ENCODE measurements at regions not wholly inside any gene's neighbourhood (a gene's known extent, or its start where the extent isn't known, plus 50 kb on each side); places are given as distances from the start of the nearest gene placed in this dataset.
"Not testable (repeated sequence)": the region's sequence is repeated elsewhere in the genome, so short reads cannot be mapped to it uniquely, and the experiment has no call there.

GRCh38 chr2:194320520-194320919, 1336.5 kb upstream of the SLC39A10 start:
- no peak for DNase-seq

- no peak for DNase-seq
Measured at GRCh38 chr2:194319222-194319992, 1337.6 kb upstream of the SLC39A10 start.

DNA sequence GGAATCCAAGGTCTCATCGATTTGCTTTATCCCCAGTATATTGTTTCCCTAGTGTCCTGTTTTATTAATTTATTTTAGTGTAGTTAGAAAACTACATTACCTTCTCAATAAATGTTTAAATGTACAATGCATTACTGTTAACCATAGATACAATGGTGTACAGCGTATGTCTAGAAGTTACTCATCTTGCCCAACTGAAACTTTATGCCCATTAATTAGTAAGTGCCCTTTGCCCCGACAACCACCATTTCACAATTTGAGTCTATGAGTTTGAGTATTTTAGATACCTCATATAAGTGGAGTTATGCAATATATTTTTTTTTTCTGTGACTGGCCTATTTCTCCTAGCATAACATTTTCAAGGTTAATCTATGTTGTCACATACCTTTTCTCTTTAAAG, 1343.0 kb upstream of the SLC39A10 start:
- no peak for DNase-seq

DNA sequence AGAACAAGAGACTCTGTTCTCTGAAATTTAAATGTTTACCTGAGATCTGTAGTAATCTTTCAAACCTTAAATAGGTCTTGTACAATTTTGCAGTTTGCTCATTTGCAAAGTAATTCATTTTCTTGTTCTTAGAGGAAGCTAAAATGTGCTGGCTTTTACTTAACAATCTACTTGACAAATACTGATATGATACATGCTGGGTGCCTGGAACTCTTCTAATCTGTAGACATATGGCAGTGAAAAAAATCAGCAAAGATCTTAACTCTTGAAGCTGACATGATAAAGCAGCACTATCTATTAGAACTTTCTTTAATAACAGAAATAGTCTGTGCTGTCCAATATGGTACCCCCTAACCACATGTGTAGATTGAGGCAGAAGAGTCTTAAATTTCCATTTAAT, 1352.8 kb upstream of the SLC39A10 start:
- DNase-seq, result no peak

GRCh38 chr2:194301946-194302345, 1355.1 kb upstream of the SLC39A10 start:
- DNase-seq, result no peak

DNA sequence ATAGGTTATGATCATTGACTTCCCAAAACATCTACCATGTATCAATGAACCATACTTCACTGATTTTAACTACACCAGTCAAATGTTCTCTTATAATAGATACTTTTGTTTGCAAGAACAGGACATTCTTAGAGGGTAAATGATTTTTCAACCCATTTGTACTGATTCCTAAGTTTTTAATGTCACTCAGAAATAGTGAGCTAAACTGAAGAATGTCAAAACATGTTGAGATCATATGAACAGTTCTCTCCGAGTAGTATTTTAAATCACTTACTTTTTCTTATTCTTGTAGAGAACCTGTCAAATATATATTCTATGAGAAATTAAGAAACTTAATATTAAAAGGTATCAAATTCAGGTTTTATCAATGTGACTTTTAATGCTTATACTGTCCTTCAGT, 1362.9 kb upstream of the SLC39A10 start:
- DNase-seq, result no peak

DNA sequence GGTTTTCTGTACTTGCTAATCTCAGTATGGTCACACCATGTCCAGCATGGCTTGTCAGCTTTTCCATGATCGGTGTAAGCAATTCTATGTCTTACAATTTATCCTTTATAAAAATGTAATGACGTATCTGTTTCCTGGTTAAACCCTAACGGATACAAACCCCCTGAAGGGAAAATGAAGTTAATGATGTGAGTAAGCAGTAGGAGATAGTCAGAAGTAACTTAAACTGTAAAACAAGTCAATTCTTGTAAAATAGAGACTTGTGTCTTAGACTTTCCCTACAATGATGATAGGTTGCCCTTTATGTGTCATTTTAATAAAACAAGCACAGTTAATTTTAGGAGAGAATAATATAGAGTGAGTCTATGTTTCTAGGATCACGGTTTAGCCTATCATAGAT, 1365.9 kb upstream of the SLC39A10 start:
- no peak for DNase-seq

GRCh38 chr2:194289712-194290346, 1367.2 kb upstream of the SLC39A10 start:
- no peak for DNase-seq

DNA sequence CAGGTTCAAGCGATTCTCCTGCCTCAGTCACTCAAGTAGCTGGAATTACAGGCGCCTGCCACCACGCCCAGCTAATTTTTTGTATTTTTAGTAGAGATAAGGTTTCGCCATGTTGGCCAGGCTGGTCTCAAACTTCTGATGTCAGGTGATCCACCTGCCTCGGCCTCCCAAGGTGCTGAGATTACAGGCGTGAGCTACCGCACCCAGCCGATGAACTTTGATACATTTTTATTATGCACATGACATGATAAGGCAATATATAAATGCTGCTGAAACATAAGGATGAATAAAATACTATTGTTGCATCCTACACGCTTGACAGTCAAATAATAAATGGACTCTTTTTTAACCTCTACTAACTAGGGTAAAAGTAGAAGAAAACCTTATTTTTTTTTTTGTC, 1380.4 kb upstream of the SLC39A10 start:
- not testable (repeated sequence) for DNase-seq

DNA sequence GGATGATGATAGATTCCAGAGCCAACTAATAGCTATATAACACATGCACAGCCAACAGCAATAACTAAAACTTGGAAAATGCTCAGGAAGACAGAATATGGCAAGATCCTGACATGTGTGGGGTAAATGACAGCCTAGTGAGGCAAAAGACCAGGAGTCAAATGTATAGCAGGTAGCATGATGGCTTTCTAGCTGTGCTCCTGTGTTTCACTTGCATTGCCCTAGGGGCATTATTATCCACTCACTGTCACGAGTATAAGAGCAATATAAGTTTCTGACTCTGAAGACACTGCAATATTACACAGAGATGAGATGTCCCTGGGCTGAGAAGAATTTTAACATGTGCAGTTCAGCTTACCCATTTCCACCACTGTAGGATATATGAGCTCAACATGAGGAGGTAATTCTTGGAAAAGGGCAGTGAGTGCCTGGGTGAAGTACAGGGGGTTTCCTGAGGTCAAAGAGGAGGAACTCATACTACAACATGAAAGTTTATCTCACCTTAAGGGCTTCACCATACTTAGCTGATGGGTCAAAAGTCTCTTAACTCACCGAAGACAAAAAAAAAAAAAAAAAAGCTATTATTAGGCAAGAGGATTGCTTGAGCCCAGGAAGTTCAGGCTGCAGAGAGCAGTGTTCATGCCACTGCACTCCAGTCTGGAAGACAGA, 1385.6 kb upstream of the SLC39A10 start:
- no peak for DNase-seq

GRCh38 chr2:194270648-194271047, 1386.4 kb upstream of the SLC39A10 start:
- DNase-seq, result no peak

DNA sequence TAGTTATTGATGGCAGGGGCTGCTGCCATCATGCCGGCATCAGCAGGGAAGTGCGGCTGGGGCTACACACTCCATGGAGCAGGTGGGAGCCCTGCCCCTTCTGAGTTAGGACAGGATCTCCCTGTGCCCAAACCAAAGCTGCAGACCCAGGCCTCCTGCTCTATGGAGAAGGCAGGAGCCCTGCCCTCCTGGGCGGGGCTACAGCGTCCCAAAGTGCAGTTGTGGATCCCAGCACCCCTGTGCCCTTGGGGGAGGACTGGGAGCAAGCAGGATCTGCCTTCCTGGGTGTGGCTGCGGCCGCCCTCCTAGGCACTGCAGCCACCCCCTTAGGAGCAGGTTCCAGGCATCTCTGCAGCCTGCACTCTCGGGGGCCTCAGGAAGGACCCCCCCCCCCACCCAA, 1392.4 kb upstream of the SLC39A10 start:
- DNase-seq, result no peak

DNA sequence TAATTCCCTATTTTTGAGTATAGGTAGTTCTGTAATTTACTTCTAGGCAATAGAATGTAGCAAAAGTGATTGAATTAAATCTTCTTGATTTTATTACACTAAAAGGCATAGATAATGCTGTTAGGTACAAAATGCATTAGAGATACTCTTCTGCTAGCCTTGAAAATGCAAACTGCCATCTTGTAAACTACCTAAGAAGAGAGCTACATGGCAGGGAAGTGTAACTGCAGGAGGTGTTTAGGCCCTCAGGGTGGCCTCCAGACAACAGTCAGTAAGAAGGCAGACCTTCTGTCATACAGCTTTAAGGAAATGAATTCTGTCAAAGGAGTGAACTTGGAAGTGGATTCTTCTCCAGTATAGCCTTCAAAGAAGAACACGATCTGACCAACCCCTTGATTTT, 1396.8 kb upstream of the SLC39A10 start:
- DNase-seq, result no peak

GRCh38 chr2:194257095-194257494, 1399.9 kb upstream of the SLC39A10 start:
- DNase-seq, result no peak

DNA sequence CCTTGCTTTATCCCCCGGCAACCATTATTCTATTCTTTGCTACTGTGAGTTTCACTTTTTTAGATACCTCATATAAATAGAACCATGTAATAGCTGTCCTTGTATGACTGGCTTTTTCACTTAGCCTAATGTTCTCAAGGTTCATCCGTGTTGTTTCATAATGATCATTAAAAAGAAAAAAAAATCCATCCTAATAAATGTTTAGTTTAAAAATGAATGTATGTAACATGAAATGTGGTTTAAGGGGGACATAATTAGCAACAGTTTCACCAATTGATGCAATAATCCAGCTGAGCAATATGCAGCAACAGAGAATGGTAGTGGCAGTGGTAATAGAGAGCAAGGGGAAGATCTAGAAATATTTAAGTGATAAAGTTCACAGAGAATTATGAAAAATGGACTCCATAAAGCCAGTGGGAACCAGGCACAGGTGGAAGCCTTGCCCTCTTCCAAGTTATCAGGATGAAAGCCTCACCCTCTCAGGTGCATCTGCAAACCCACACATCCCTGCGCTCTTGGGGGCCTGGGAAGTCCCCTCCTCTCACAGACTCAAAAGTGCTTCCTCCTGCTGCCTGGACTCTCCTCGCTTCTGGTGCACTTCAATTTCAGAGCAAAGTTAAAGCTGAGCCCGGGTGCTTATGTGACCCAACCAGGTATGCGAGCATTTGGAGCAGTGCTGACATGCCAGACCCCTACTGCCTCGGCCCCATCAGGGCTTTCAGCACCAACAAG, 1403.3 kb upstream of the SLC39A10 start:
- DNase-seq, result no peak

- DNase-seq, result no peak
Measured at GRCh38 chr2:194252127-194252526, 1404.9 kb upstream of the SLC39A10 start.

- DNase-seq, result no peak
Measured at GRCh38 chr2:194232600-194232999, 1424.4 kb upstream of the SLC39A10 start.

GRCh38 chr2:194223218-194223617, 1433.8 kb upstream of the SLC39A10 start:
- no peak for DNase-seq

- DNase-seq, result no peak
Measured at GRCh38 chr2:194214192-194214591, 1442.8 kb upstream of the SLC39A10 start.

GRCh38 chr2:194205568-194206227, 1451.3 kb upstream of the SLC39A10 start:
- DNase-seq, result no peak

GRCh38 chr2:194203898-194204297, 1453.1 kb upstream of the SLC39A10 start:
- no peak for DNase-seq

GRCh38 chr2:194182888-194183287, 1474.1 kb upstream of the SLC39A10 start:
- DNase-seq, result no peak

DNA sequence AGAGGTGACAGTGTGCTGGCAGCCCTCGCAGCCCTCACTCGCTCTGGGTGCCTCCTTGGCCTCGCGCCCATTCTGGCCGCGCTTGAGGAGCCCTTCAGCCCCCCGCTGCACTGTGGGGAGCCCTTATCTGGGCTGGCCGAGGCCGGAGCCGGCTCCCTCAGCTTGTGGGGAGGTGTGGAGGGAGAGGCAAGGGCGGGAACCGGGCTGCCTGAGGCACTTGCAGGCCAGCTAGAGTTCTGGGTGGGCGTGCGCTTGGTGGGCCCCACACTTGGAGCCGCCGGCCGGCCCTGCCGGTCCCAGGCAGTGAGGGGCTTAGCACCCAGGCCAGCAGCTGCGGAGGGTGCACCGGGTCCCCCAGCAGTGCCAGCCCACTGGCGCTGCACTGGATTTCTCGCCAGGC, 1480.9 kb upstream of the SLC39A10 start:
- DNase-seq, result no peak
